NCI-H526 treated with DMSO at 0.1 percent for 48 hours (cell line): ENCODE measurements at regions not wholly inside any gene's neighbourhood (a gene's known extent, or its start where the extent isn't known, plus 50 kb on each side); places are given as distances from the start of the nearest gene placed in this dataset.

Source experiments
- DNase-seq: peaks from one replicate; lab custom pipeline; 2025; lab: John Stamatoyannopoulos, UW

- no peak for DNase-seq
Measured at GRCh38 chr4:141922236-141922635, 285.9 kb downstream of the IL15 start.

GRCh38 chr4:141926406-141926805 is 290.0 kb downstream of the IL15 start:
- no peak for DNase-seq

DNA sequence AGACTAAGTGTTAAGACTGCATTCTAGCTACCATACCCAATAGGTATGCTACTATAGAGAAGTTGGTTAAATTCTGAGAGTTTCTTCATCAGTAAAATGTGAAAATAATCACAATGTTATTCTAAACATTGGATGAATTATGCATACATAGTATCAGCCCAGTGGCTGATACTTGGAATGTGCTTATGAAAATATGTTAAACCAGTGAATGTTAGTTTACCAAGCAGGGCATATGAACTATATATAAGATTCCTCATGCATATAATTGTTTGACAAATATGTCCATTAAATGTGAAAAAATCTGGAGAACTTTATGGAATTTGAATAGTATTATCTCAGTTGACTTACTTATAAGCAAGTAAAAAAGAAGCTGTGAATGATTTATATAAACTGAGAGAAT is 296.1 kb downstream of the IL15 start:
- DNase-seq: no peak

GRCh38 chr4:141933978-141934377 is 297.6 kb downstream of the IL15 start:
- no peak for DNase-seq

DNA sequence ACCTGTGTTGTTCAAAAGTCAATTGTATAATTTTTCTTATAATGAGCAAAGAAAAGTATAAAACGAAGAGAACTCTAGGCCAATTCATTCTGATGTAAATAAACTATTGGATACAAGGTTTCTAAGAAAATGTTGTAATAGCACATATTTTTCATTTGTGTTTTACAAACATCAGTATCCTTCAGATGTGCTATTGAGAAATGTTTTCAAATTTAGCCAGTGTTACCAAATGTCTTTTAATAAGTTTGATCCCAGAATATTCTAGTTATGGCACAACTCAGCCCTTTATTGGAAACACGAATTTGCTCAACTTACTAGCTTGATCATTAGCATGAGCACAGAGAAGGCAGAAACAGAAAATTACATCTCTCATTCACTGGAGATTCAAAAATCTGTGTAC is 319.3 kb downstream of the IL15 start:
- DNase-seq: no peak

DNA sequence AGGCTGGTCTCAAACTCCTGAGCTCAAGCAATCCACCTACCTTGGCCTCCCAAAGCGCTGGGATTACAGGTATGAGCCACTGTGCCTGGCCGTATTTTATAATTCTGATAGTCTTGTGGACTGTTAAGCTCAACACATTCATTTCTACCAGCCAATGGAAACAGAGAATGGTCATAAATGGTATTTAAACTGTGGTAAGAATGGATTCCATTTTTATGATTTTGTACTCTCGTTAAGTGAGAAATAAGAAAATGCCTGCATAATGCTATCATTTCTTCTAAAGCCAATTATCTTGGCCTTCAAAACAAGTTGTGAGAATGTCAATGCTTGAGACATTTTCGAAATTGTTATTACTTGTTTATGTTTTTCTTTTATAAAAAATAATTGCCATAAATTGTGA is 321.0 kb downstream of the IL15 start:
- DNase-seq: no peak

GRCh38 chr4:141962486-141962885 is 326.1 kb downstream of the IL15 start:
- DNase-seq: no peak

DNA sequence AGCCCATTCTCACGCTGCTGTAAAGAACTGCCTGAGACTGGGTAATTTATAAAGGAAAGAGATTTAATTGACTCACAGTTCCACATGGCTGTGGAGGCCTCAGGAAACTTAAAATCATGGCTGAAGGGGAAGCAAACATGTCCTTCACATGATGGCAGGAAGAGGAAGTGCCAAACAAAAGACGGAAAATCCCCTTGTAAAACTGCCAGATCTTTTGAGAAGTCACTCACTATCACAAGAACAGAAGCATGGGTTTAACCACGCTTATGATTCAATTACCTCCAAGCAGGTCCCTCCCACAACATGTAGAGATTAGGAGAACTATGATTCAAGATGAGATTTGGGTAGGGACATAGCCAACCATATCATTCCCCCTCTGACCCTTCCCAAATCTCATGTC is 335.5 kb downstream of the IL15 start:
- DNase-seq: no peak

DNA sequence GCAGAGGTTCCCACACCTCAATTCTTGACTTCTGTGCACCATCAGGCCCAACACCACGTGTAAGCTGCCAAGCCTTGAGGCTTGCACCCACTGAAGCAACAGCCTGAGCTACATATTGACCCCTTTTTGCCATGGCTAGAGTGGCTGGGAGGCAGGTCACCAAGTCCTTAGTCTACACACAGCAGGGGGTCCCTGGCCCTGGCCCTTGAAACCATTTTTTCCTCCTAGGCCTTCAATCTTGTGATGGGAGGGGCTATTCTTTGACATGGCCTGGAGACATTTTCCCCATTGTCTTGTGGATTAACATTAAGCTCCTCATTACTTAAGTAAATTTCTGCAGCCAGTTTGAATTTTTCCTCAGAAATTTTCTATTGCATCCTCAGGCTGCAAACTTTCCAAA is 336.6 kb downstream of the IL15 start:
- no peak for DNase-seq
